Aorta (tissue), 5 donors: ENCODE measurements at regions not wholly inside any gene's neighbourhood (a gene's known extent, or its start where the extent isn't known, plus 50 kb on each side); places are given as distances from the start of the nearest gene placed in this dataset.
A peak's percentile ranks its signal among the peaks of the same experiment; 100 is the strongest.

Experiments
- ATAC-seq: fragments of 200-7000 bp; cut with Tn5 transposase; one replicate; pipeline ENCODE4 v1.9.1; 2022; ENCODE audit warnings: moderate library complexity; ENCODE audit not compliant: low FRiP score
- DNase-seq, 2 donors: peaks; one replicate each; pipeline ENCODE4 v3.0.0-alpha.2; 2020
- H3K27ac ChIP-seq, 2 donors: one replicate each; pipeline ENCODE4 v1.5.1; 2013; ENCODE audit warnings: low read length in 2 of 2, mild to moderate bottlenecking in 2 of 2, moderate library complexity in 2 of 2, control low read depth in 1 of 2, inconsistent platforms in 1 of 2, low read depth in 1 of 2
- H3K27me3 ChIP-seq, 2 donors: one replicate each; pipeline ENCODE4 v1.6.1; 2013; ENCODE audit warnings: control low read depth in 1 of 2, low read length in 1 of 2, mild to moderate bottlenecking in 1 of 2, moderate library complexity in 1 of 2; ENCODE audit not compliant: insufficient read depth in 2 of 2, control insufficient read depth in 1 of 2
- H3K36me3 ChIP-seq, 2 donors: one replicate each; pipeline ENCODE4 v1.6.1; 2013; ENCODE audit warnings: control low read depth in 1 of 2, low read length in 1 of 2, mild to moderate bottlenecking in 1 of 2; ENCODE audit not compliant: insufficient read depth in 2 of 2, control insufficient read depth in 1 of 2
- H3K4me1 ChIP-seq, 2 donors: one replicate each; pipeline ENCODE4 v1.6.1; 2013; ENCODE audit warnings: low read length in 2 of 2, control low read depth in 1 of 2, mild to moderate bottlenecking in 1 of 2, moderate library complexity in 1 of 2; ENCODE audit not compliant: insufficient read depth in 2 of 2, control insufficient read depth in 1 of 2
- H3K4me3 ChIP-seq, 2 donors: one replicate each; pipeline ENCODE4 v1.5.1; 2013; ENCODE audit warnings: low read length in 2 of 2, control low read depth in 1 of 2, mild to moderate bottlenecking in 1 of 2
- H3K9me3 ChIP-seq: one replicate; pipeline ENCODE4 v1.6.1; 2013; ENCODE audit warnings: mild to moderate bottlenecking, low read length; ENCODE audit not compliant: control insufficient read depth
- WGBS, 2 donors: extraction: QIAGEN DNeasy Blood & Tissue Kit; methylation state at CpG; one replicate each; pipeline ENCODE4 v1.1.7; 2013; 5-methylcytosine and 5-hydroxymethylcytosine counted together
- intact Hi-C, 2 donors: fragments of 100-400 bp; cut with DNase I; formaldehyde crosslinking; loops; one replicate each; pipeline versions ENCODE4 v1.14.2 to v1.15.0; 2022
- donor health status: healthy with polysubstance abuse.
- donor health status: Bipolar disorder and iron deficiency.
- donor health status: DM: no; HTN: no; CAD: no.
- donor health status: DM: no; HTN: no; CAD: no.
- donor health status: DM: yes; HTN: yes; CAD: no.

DNA sequence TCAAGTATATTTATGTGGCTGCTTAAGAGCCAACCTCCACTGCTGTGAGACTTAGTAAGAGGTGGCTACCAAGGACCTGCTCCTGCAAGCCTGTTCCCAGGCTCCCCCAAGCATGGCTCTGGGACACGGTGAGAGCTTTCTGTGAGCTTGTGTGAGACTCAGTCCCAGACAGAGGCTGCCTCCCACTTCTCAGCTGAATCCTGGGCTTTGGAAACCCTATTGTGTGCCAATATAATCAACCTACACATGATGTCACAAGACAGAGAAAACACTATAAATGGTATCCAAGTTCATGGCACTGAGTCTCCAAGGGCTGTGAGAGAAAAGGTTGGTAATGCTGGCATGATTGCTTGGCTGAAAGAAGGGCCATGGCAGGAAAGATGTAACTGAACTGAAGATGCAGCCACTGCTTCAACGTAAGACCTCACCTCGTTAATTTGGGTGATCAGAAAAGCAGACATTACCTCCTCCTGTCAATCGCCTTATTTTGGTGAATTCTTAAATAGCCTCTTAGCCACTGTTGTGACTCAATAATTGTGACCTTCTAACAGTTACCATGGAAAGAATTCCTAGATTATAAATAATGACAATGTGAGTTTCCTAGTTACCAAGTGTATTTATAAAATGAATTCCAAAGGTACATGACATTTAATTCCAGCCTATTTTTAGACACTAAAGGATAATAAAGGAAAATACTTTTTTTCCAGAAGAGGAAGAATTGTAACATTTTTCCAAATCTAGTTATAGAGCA, 332.0 kb downstream of the IRS2 start:
- Histone ChIP-seq H3K9me3 (no peaks in the 10 kb centered on the region), H3K36me3 (no peaks in the 10 kb centered on the region), H3K4me1 (peaks cover 0 to 9% of the 10 kb centered on the region in 2 donors), H3K27me3 (no peaks in the 10 kb centered on the region), H3K4me3 (no peak overlapping the region), H3K27ac (peak overlapping the region; percentile 84 to 86)
- 2 to 8% methylated on average over 4 of the region's 4 CpGs for WGBS, 2 donors
- ATAC-seq = peak; percentile 83
- DNase-seq = peak; percentile 50 to 79
- intact Hi-C loops = loop anchor here (5.0 to 10.0 kb wide), 6 partner anchors 170 to 670 kb away; no protein-coding TSS in a partner anchor

DNA sequence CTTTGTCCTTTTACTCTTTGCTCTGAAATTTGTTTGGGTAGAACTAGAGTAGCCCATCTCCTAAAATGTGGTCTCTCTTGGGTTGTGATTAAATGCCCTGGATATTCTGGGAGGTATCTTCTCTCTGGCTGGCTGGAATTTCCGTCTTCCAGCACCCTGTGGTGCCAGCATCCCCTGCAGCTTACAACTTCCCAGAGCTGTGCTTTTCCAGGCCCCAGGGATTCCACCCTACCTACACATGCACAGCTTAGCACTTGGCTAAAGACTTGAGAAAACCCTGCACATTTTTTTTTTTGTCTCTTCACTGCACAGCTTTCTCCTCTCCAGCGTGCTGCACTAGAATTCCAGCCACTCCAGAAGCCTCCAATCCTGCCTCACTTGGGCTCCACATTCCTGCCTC, 334.7 kb downstream of the IRS2 start:
- H3K27me3 ChIP-seq = no peaks in the 10 kb centered on the region
- no peak for DNase-seq
- no peak for ATAC-seq
- H3K9me3 ChIP-seq = no peaks in the 10 kb centered on the region
- no peaks in the 10 kb centered on the region for H3K36me3 ChIP-seq
- intact Hi-C loops = loop anchor here (5.0 to 10.0 kb wide), 6 partner anchors 173 to 673 kb away; no protein-coding TSS in a partner anchor
- no peak overlapping the region for H3K27ac ChIP-seq
- H3K4me3 ChIP-seq = no peak overlapping the region
- H3K4me1 ChIP-seq = peaks cover 0 to 9% of the 10 kb centered on the region in 2 donors
- WGBS, 2 donors = 52 to 82% methylated on average over 2 of the region's 2 CpGs

DNA sequence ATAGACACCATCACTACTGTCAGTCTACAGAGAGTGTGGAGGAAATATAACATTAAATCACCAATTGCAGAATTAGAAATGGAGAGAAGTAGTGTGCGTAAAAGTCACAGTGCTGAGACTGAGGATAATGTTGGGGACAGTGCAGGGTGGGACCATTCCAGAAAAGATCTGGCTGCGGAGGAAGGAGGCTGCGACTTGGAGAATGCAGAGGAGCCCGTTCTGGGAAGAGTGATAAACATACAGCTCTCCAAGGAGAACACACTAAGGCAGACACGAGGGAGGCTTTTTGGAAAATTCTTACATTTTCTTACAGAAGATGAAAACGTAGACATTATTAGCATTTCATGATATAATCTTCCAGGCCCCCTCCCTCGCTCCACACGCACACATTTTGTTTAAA, 337.8 kb downstream of the IRS2 start:
- DNase-seq = no peak
- H3K27me3 ChIP-seq = no peaks in the 10 kb centered on the region
- no peak overlapping the region for H3K4me3 ChIP-seq
- H3K4me1 ChIP-seq = peaks cover 0 to 6% of the 10 kb centered on the region in 2 donors
- ATAC-seq = no peak
- H3K9me3 ChIP-seq = no peaks in the 10 kb centered on the region
- intact Hi-C loops = no loop called here
- H3K36me3 ChIP-seq = no peaks in the 10 kb centered on the region
- 88 to 90% methylated on average over 8 of the region's 8 CpGs for WGBS, 2 donors
- H3K27ac ChIP-seq = no peak overlapping the region

GRCh38 chr13:109447667-109448066, 338.7 kb downstream of the IRS2 start:
- DNase-seq = no peak
- intact Hi-C loops = no loop called here

DNA sequence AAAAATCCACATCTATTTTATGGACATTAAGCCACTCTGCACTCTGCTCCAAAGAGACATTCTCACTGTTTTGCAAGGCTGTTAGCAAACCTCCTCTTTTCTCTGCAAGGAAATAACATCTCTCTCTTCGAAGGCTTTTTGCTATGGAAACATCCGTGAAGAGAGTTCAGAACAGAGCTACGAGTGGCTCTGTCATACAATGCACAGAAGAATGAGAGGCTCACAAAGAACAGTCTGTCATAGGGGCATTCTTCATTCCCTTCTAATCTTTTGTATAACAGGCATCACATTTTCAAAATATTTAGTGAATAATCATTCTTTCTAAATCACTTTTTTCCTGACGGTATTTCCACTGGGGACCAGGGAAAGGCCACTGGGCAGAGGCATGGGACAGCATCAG, 346.1 kb downstream of the IRS2 start:
- H3K27me3 ChIP-seq = no peaks in the 10 kb centered on the region
- DNase-seq = no peak
- H3K36me3 ChIP-seq = no peaks in the 10 kb centered on the region
- no peak for ATAC-seq
- no peak overlapping the region for H3K4me3 ChIP-seq
- no peaks in the 10 kb centered on the region for H3K9me3 ChIP-seq
- H3K4me1 ChIP-seq = no peaks in the 10 kb centered on the region
- WGBS, 2 donors = 69 to 70% methylated on average over 4 of the region's 4 CpGs
- intact Hi-C loops = no loop called here
- no peak overlapping the region for H3K27ac ChIP-seq

More at GRCh38 chr13:109447667-109448066, 338.7 kb downstream of the IRS2 start:
- Histone ChIP-seq H3K36me3 (no peaks in the 10 kb centered on the region), H3K4me3 (no peak overlapping the region), H3K4me1 (no peaks in the 10 kb centered on the region), H3K9me3 (no peaks in the 10 kb centered on the region), H3K27ac (no peak overlapping the region), H3K27me3 (no peaks in the 10 kb centered on the region)
- WGBS, 2 donors = 70 to 76% methylated on average over 4 of the region's 4 CpGs
- no peak for ATAC-seq

- ATAC-seq = no peak
- DNase-seq = no peak
- no peaks in the 10 kb centered on the region for H3K9me3 ChIP-seq
Measured at GRCh38 chr13:109439813-109440212, 346.6 kb downstream of the IRS2 start.

DNA sequence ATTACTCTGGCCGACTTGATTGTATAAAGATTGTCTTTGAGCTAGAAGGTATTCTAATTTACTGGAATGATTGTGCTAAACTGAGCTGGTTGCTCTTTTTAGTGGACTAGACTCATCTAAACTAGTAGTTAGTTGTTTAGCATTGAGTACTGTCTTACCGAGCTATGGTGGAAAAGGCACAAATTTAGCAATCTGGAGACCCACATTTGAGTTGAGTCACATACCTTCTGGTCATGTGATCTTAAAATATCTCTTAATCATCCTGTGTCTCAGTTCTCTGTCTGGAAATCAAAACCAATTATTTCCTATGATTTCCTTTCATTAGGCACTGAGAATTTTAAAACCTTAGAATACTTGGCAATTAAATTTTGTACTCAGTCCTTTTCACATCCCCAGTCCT, 349.5 kb downstream of the IRS2 start:
- H3K36me3 ChIP-seq = no peaks in the 10 kb centered on the region
- DNase-seq (no peak), ATAC-seq (no peak)
- H3K27me3 ChIP-seq = no peaks in the 10 kb centered on the region
- H3K27ac ChIP-seq = no peak overlapping the region
- no peak overlapping the region for H3K4me3 ChIP-seq
- WGBS, 2 donors = 69% methylated on average over 2 of the region's 2 CpGs
- no peaks in the 10 kb centered on the region for H3K9me3 ChIP-seq
- no peaks in the 10 kb centered on the region for H3K4me1 ChIP-seq
- intact Hi-C loops = loop anchor here in 1 of 2 donors (10.0 kb wide), 1 partner anchor 192 kb away; no protein-coding TSS in a partner anchor

More at GRCh38 chr13:109439813-109440212, 346.6 kb downstream of the IRS2 start:
- Histone ChIP-seq H3K4me1 (no peaks in the 10 kb centered on the region), H3K27me3 (no peaks in the 10 kb centered on the region), H3K27ac (no peak overlapping the region), H3K36me3 (no peaks in the 10 kb centered on the region), H3K4me3 (no peak overlapping the region)
- 97 to 98% methylated on average over 6 of the region's 6 CpGs for WGBS, 2 donors
- intact Hi-C loops = loop anchor here in 1 of 2 donors (10.0 kb wide), 1 partner anchor 195 kb away; no protein-coding TSS in a partner anchor

- no peaks in the 10 kb centered on the region for H3K9me3 ChIP-seq
- H3K4me1 ChIP-seq = no peaks in the 10 kb centered on the region
- ATAC-seq (no peak), DNase-seq (no peak)
- H3K27me3 ChIP-seq = no peaks in the 10 kb centered on the region
- H3K36me3 ChIP-seq = no peaks in the 10 kb centered on the region
- no peak overlapping the region for H3K27ac ChIP-seq
- intact Hi-C loops = loop anchor here in 1 of 2 donors (10.0 kb wide), 1 partner anchor 191 kb away; no protein-coding TSS in a partner anchor
- H3K4me3 ChIP-seq = no peak overlapping the region
- WGBS, 2 donors = 86 to 90% methylated on average over 7 of the region's 7 CpGs
Measured at GRCh38 chr13:109436055-109436622, 350.2 kb downstream of the IRS2 start.
